ENCODE measurements at regions not wholly inside any gene's neighbourhood (a gene's known extent, or its start where the extent isn't known, plus 50 kb on each side); places are given as distances from the start of the nearest gene placed in this dataset.

GRCh38 chr3:162525066-162525742, 1028.6 kb downstream of the OTOL1 start:
- no peaks in the 10 kb centered on the region for H3K27me3 Mint-ChIP-seq
- no peak overlapping the region for H3K4me3 Mint-ChIP-seq
- TF ChIP-seq CTCF (conservative IDR thresholded peaks at IDR 0.05), result no peak
- H3K9me3 Mint-ChIP-seq, result no peaks in the 10 kb centered on the region
- DNase-seq (ENCODE audit: extremely low spot score, unreplicated experiment), result no peak
- H3K4me1 Mint-ChIP-seq (ENCODE audit: unreplicated experiment), result no peaks in the 10 kb centered on the region
- H3K27ac Mint-ChIP-seq, result no peak overlapping the region
- no peaks in the 10 kb centered on the region for H3K36me3 Mint-ChIP-seq

GRCh38 chr3:162525771-162526170, 1029.2 kb downstream of the OTOL1 start:
- Mint-ChIP-seq H3K4me1 (ENCODE audit: unreplicated experiment) (no peaks in the 10 kb centered on the region), H3K36me3 (no peaks in the 10 kb centered on the region), H3K27ac (no peak overlapping the region), H3K27me3 (no peaks in the 10 kb centered on the region), H3K4me3 (no peak overlapping the region), H3K9me3 (no peaks in the 10 kb centered on the region)
- TF ChIP-seq CTCF (conservative IDR thresholded peaks at IDR 0.05), result no peak
- no peak for DNase-seq (ENCODE audit: extremely low spot score, unreplicated experiment)

- Mint-ChIP-seq H3K4me3 (no peak overlapping the region), H3K36me3 (no peaks in the 10 kb centered on the region), H3K27me3 (no peaks in the 10 kb centered on the region), H3K9me3 (no peaks in the 10 kb centered on the region), H3K27ac (no peak overlapping the region), H3K4me1 (ENCODE audit: unreplicated experiment) (no peaks in the 10 kb centered on the region)
- TF ChIP-seq CTCF (conservative IDR thresholded peaks at IDR 0.05), result no peak
- no peak for DNase-seq (ENCODE audit: extremely low spot score, unreplicated experiment)
Measured at GRCh38 chr3:162534431-162534830, 1037.8 kb downstream of the OTOL1 start.

- H3K9me3 Mint-ChIP-seq, result no peaks in the 10 kb centered on the region
- H3K4me1 Mint-ChIP-seq (ENCODE audit: unreplicated experiment), result no peaks in the 10 kb centered on the region
- H3K27ac Mint-ChIP-seq, result no peak overlapping the region
- H3K27me3 Mint-ChIP-seq, result peaks cover 5% of the 10 kb centered on the region
- TF ChIP-seq CTCF (conservative IDR thresholded peaks at IDR 0.05), result no peak
- DNase-seq (ENCODE audit: extremely low spot score, unreplicated experiment), result no peak
- H3K4me3 Mint-ChIP-seq, result no peak overlapping the region
- H3K36me3 Mint-ChIP-seq, result no peaks in the 10 kb centered on the region
Measured at GRCh38 chr3:162538491-162538890, 1041.9 kb downstream of the OTOL1 start.

GRCh38 chr3:162538906-162539305, 1042.3 kb downstream of the OTOL1 start:
- Mint-ChIP-seq H3K9me3 (no peaks in the 10 kb centered on the region), H3K4me3 (no peak overlapping the region), H3K27me3 (peaks cover 5% of the 10 kb centered on the region), H3K27ac (no peak overlapping the region), H3K4me1 (ENCODE audit: unreplicated experiment) (no peaks in the 10 kb centered on the region), H3K36me3 (no peaks in the 10 kb centered on the region)
- no peak for DNase-seq (ENCODE audit: extremely low spot score, unreplicated experiment)
- TF ChIP-seq CTCF (conservative IDR thresholded peaks at IDR 0.05), result no peak

GRCh38 chr3:162540421-162540820, 1043.8 kb downstream of the OTOL1 start:
- no peaks in the 10 kb centered on the region for H3K36me3 Mint-ChIP-seq
- H3K4me3 Mint-ChIP-seq, result no peak overlapping the region
- no peaks in the 10 kb centered on the region for H3K9me3 Mint-ChIP-seq
- no peak overlapping the region for H3K27ac Mint-ChIP-seq
- TF ChIP-seq CTCF (conservative IDR thresholded peaks at IDR 0.05), result no peak
- H3K4me1 Mint-ChIP-seq (ENCODE audit: unreplicated experiment), result no peaks in the 10 kb centered on the region
- DNase-seq (ENCODE audit: extremely low spot score, unreplicated experiment), result no peak
- H3K27me3 Mint-ChIP-seq, result peaks cover 5% of the 10 kb centered on the region

All from type B pancreatic cell (in vitro differentiated cells).